Liver (tissue), 3 donors: ENCODE measurements at regions not wholly inside any gene's neighbourhood (a gene's known extent, or its start where the extent isn't known, plus 50 kb on each side); places are given as distances from the start of the nearest gene placed in this dataset.

Source experiments
- EGR1 ChIP-seq, 2 donors: IDR thresholded peaks; 2 replicates each; pipeline ENCODE4 v1.6.1; 2016 to 2018; ENCODE audit warnings: antibody characterized with exemption in 2 of 2, low read depth in 2 of 2
- HNF4G ChIP-seq: IDR thresholded peaks from 2 replicates; pipeline ENCODE4 v1.6.1; 2016; ENCODE audit warnings: antibody characterized with exemption
- JUND ChIP-seq, 2 donors: IDR thresholded peaks; 2 replicates each; pipeline ENCODE4 v1.6.1; 2016; ENCODE audit warnings: antibody characterized with exemption in 2 of 2
- RAD21 ChIP-seq, 2 donors: IDR thresholded peaks; 2 replicates each; pipeline ENCODE4 v1.6.1; 2016; ENCODE audit warnings: antibody characterized with exemption in 2 of 2, mild to moderate bottlenecking in 2 of 2
- SP1 ChIP-seq: IDR thresholded peaks from 2 replicates; pipeline ENCODE4 v1.6.1; 2018; ENCODE audit warnings: antibody characterized with exemption, mild to moderate bottlenecking
- TAF1 ChIP-seq: conservative IDR thresholded peaks from 2 replicates; pipeline ENCODE4 v1.6.1; 2016; ENCODE audit warnings: antibody characterized with exemption, mild to moderate bottlenecking
- YY1 ChIP-seq: IDR thresholded peaks from 2 replicates; pipeline ENCODE4 v1.6.1; 2016; ENCODE audit warnings: antibody characterized with exemption, mild to moderate bottlenecking
- TF ChIP-seq, protein P1 (sequence below): fragments of 150-350 bp; IDR thresholded peaks from 2 replicates; pipeline ENCODE4 v1.5.1; 2017; ENCODE audit warnings: improper control_type of control experiment, low read depth, low read length; ENCODE audit not compliant: missing input control
- TF ChIP-seq, protein P2 (sequence below): IDR thresholded peaks from 2 replicates; pipeline ENCODE4 v1.6.1; 2016; ENCODE audit warnings: antibody characterized with exemption
- TF ChIP-seq, protein P3 (sequence below): IDR thresholded peaks from 2 replicates; pipeline ENCODE4 v1.6.1; 2016; ENCODE audit warnings: antibody characterized with exemption, mild to moderate bottlenecking
- TF ChIP-seq, protein P4 (sequence below): IDR thresholded peaks from 2 replicates; pipeline ENCODE4 v1.6.1; 2016; ENCODE audit warnings: antibody characterized with exemption
- donor health status: healthy.
- donor health status: healthy.

DNA sequence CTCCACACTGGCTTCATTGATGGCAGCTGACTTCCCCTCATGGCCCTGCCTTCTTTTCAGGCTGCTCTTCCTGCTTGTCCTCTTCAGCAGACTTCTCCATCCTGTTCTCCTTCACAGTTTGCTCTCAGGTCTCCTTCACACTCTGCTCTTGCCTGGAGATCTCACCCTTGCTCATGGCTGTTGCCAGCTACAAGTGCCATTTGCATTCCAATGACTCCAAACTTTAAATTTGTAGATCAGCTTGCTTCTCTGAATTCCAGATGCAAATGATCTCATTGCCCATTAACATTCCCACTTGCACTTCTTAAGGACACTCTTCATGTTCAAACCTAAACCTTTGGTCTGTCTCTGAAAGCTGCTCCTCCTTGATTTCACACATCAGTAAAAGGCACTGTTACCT lies 343.0 kb downstream of the QKI start:
- TF ChIP-seq, protein P1, sequence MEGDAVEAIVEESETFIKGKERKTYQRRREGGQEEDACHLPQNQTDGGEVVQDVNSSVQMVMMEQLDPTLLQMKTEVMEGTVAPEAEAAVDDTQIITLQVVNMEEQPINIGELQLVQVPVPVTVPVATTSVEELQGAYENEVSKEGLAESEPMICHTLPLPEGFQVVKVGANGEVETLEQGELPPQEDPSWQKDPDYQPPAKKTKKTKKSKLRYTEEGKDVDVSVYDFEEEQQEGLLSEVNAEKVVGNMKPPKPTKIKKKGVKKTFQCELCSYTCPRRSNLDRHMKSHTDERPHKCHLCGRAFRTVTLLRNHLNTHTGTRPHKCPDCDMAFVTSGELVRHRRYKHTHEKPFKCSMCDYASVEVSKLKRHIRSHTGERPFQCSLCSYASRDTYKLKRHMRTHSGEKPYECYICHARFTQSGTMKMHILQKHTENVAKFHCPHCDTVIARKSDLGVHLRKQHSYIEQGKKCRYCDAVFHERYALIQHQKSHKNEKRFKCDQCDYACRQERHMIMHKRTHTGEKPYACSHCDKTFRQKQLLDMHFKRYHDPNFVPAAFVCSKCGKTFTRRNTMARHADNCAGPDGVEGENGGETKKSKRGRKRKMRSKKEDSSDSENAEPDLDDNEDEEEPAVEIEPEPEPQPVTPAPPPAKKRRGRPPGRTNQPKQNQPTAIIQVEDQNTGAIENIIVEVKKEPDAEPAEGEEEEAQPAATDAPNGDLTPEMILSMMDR: no peak
- TF ChIP-seq, protein P2, sequence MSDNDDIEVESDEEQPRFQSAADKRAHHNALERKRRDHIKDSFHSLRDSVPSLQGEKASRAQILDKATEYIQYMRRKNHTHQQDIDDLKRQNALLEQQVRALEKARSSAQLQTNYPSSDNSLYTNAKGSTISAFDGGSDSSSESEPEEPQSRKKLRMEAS: no peak
- no peak for TF ChIP-seq RAD21 (IDR thresholded peaks at IDR 0.05)
- no peak for TF ChIP-seq SP1
- TF ChIP-seq JUND (IDR thresholded peaks at IDR 0.05): no peak
- no peak for TF ChIP-seq YY1
- TF ChIP-seq EGR1 (IDR thresholded peaks at IDR 0.05; ENCODE audit: low read depth in 2 of 2): no peak
- TF ChIP-seq, protein P3, sequence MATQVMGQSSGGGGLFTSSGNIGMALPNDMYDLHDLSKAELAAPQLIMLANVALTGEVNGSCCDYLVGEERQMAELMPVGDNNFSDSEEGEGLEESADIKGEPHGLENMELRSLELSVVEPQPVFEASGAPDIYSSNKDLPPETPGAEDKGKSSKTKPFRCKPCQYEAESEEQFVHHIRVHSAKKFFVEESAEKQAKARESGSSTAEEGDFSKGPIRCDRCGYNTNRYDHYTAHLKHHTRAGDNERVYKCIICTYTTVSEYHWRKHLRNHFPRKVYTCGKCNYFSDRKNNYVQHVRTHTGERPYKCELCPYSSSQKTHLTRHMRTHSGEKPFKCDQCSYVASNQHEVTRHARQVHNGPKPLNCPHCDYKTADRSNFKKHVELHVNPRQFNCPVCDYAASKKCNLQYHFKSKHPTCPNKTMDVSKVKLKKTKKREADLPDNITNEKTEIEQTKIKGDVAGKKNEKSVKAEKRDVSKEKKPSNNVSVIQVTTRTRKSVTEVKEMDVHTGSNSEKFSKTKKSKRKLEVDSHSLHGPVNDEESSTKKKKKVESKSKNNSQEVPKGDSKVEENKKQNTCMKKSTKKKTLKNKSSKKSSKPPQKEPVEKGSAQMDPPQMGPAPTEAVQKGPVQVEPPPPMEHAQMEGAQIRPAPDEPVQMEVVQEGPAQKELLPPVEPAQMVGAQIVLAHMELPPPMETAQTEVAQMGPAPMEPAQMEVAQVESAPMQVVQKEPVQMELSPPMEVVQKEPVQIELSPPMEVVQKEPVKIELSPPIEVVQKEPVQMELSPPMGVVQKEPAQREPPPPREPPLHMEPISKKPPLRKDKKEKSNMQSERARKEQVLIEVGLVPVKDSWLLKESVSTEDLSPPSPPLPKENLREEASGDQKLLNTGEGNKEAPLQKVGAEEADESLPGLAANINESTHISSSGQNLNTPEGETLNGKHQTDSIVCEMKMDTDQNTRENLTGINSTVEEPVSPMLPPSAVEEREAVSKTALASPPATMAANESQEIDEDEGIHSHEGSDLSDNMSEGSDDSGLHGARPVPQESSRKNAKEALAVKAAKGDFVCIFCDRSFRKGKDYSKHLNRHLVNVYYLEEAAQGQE: no peak
- TF ChIP-seq, protein P4, sequence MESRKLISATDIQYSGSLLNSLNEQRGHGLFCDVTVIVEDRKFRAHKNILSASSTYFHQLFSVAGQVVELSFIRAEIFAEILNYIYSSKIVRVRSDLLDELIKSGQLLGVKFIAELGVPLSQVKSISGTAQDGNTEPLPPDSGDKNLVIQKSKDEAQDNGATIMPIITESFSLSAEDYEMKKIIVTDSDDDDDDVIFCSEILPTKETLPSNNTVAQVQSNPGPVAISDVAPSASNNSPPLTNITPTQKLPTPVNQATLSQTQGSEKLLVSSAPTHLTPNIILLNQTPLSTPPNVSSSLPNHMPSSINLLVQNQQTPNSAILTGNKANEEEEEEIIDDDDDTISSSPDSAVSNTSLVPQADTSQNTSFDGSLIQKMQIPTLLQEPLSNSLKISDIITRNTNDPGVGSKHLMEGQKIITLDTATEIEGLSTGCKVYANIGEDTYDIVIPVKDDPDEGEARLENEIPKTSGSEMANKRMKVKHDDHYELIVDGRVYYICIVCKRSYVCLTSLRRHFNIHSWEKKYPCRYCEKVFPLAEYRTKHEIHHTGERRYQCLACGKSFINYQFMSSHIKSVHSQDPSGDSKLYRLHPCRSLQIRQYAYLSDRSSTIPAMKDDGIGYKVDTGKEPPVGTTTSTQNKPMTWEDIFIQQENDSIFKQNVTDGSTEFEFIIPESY: no peak
- no peak for TF ChIP-seq TAF1
- no peak for TF ChIP-seq HNF4G
